Astrocyte (in vitro differentiated cells and primary cell): ENCODE measurements at regions not wholly inside any gene's neighbourhood (a gene's known extent, or its start where the extent isn't known, plus 50 kb on each side); places are given as distances from the start of the nearest gene placed in this dataset.

Experiments
- EZH2 ChIP-seq: IDR thresholded peaks from 2 replicates; pipeline ENCODE4 v1.6.1; 2012; ENCODE audit warnings: mild to moderate bottlenecking, low read length, inconsistent platforms; ENCODE audit not compliant: insufficient read depth
- TF ChIP-seq, protein P1 (sequence below): IDR thresholded peaks from 2 replicates; pipeline ENCODE4 v1.5.1; 2011; ENCODE audit warnings: low read depth, mild to moderate bottlenecking, inconsistent platforms, low read length, moderate library complexity; ENCODE audit not compliant: insufficient read depth

DNA sequence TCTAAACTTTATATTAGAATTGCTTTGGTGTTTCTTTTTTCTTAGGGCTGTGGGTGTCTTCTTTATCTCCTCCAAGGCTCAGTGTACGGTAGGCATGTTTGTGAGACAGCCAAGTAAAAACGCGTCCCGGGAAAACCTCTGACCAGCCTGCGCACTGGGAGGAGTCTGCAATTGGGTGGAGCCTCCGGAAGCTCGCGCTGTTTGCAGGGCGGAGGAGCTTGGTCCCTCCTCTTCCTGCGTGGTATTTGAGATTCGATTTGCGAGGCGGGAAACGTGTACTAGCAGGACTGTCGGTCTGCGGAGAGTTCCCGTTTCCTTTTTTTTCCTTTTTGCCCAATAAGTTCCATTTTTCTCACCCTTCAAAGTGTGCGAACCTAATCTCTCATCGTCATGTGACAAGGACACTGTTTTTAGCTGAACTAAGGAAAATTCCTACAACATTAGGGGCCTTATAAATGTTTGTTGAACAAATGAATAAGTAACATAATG is 182.1 kb upstream of the OTX2 start:
- TF ChIP-seq, protein P1, sequence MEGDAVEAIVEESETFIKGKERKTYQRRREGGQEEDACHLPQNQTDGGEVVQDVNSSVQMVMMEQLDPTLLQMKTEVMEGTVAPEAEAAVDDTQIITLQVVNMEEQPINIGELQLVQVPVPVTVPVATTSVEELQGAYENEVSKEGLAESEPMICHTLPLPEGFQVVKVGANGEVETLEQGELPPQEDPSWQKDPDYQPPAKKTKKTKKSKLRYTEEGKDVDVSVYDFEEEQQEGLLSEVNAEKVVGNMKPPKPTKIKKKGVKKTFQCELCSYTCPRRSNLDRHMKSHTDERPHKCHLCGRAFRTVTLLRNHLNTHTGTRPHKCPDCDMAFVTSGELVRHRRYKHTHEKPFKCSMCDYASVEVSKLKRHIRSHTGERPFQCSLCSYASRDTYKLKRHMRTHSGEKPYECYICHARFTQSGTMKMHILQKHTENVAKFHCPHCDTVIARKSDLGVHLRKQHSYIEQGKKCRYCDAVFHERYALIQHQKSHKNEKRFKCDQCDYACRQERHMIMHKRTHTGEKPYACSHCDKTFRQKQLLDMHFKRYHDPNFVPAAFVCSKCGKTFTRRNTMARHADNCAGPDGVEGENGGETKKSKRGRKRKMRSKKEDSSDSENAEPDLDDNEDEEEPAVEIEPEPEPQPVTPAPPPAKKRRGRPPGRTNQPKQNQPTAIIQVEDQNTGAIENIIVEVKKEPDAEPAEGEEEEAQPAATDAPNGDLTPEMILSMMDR, result no peak
- TF ChIP-seq EZH2, result no peak
